ENCODE measurements at regions not wholly inside any gene's neighbourhood (a gene's known extent, or its start where the extent isn't known, plus 50 kb on each side); places are given as distances from the start of the nearest gene placed in this dataset.

- peaks cover 56% of the 10 kb centered on the region for H3K27me3 Mint-ChIP-seq (ENCODE audit: insufficient read depth, low read depth, poor library complexity)
- TF ChIP-seq ETS1 (IDR thresholded peaks at IDR 0.05) (no peak), EZH2 (IDR thresholded peaks at IDR 0.05; ENCODE audit: low read depth, unreplicated experiment) (no peak), POLR2AphosphoS5 (IDR thresholded peaks at IDR 0.05; ENCODE audit: low read depth) (no peak), STAT1 (IDR thresholded peaks at IDR 0.05; ENCODE audit: unreplicated experiment) (no peak), ZNF462 (CRISPR knock-in tag; IDR thresholded peaks at IDR 0.05) (no peak), ZNF114 (CRISPR knock-in tag; IDR thresholded peaks at IDR 0.05) (no peak), CREB1 (CRISPR knock-in tag; IDR thresholded peaks at IDR 0.05; ENCODE audit: low read depth) (no peak), NANOG (IDR thresholded peaks at IDR 0.05; ENCODE audit: borderline replicate concordance) (no peak), ZNF331 (CRISPR knock-in tag; IDR thresholded peaks at IDR 0.05; ENCODE audit: low read depth) (no peak)
- TF ChIP-seq, protein P1, sequence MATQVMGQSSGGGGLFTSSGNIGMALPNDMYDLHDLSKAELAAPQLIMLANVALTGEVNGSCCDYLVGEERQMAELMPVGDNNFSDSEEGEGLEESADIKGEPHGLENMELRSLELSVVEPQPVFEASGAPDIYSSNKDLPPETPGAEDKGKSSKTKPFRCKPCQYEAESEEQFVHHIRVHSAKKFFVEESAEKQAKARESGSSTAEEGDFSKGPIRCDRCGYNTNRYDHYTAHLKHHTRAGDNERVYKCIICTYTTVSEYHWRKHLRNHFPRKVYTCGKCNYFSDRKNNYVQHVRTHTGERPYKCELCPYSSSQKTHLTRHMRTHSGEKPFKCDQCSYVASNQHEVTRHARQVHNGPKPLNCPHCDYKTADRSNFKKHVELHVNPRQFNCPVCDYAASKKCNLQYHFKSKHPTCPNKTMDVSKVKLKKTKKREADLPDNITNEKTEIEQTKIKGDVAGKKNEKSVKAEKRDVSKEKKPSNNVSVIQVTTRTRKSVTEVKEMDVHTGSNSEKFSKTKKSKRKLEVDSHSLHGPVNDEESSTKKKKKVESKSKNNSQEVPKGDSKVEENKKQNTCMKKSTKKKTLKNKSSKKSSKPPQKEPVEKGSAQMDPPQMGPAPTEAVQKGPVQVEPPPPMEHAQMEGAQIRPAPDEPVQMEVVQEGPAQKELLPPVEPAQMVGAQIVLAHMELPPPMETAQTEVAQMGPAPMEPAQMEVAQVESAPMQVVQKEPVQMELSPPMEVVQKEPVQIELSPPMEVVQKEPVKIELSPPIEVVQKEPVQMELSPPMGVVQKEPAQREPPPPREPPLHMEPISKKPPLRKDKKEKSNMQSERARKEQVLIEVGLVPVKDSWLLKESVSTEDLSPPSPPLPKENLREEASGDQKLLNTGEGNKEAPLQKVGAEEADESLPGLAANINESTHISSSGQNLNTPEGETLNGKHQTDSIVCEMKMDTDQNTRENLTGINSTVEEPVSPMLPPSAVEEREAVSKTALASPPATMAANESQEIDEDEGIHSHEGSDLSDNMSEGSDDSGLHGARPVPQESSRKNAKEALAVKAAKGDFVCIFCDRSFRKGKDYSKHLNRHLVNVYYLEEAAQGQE (IDR thresholded peaks at IDR 0.05; ENCODE audit: unreplicated experiment) = no peak
These were observed 114.6 kb downstream of the INHBB start for GRCh38 chr2:120460511-120460910.

More at GRCh38 chr2:120460511-120460910, 114.6 kb downstream of the INHBB start:
- peaks cover 74% of the 10 kb centered on the region for H3K27me3 ChIP-seq (ENCODE audit: insufficient read depth)
- H3K27ac ChIP-seq (ENCODE audit: low read depth) = no peak overlapping the region
- DNase-seq (ENCODE audit: low spot score) (no peak), ATAC-seq (no peak)
- Mint-ChIP-seq H3K4me1 (no peaks in the 10 kb centered on the region; the same call in 2 of the 3 replicates), H3K4me3 (no peak overlapping the region), H3K9me3 (peaks cover 15% of the 10 kb centered on the region; the same call in 2 of the 3 replicates), H3K27ac (no peak overlapping the region), H3K36me3 (ENCODE audit: low read depth) (no peaks in the 10 kb centered on the region)
- H3F3A ChIP-seq (replicated peaks; ENCODE audit: low read depth) = no peaks in the 10 kb centered on the region
- H3K36me3 ChIP-seq (ENCODE audit: insufficient read depth) = no peaks in the 10 kb centered on the region
- H4K20me1 ChIP-seq (replicated peaks; ENCODE audit: insufficient read depth) = no peaks in the 10 kb centered on the region; the same call in none of the 2 replicates
- no peaks in the 10 kb centered on the region for H3K9me2 ChIP-seq (ENCODE audit: insufficient read depth)
- no peak overlapping the region for H3K4me2 ChIP-seq
- no peaks in the 10 kb centered on the region for H3K79me2 ChIP-seq (replicated peaks; ENCODE audit: insufficient read depth)
- no peak overlapping the region for H2AFZ ChIP-seq
- H3K4me1 ChIP-seq (ENCODE audit: insufficient read depth) = peaks cover 2% of the 10 kb centered on the region
- no peak overlapping the region for H3K4me3 ChIP-seq
